SW480 (cell line): ENCODE measurements at regions not wholly inside any gene's neighbourhood (a gene's known extent, or its start where the extent isn't known, plus 50 kb on each side); places are given as distances from the start of the nearest gene placed in this dataset.
A peak's percentile ranks its signal among the peaks of the same experiment; 100 is the strongest.

Experiments used
- DNase-seq: peaks from one replicate; pipeline ENCODE4 v3.0.0-alpha.2; 2016; ENCODE audit warnings: low spot score

DNA sequence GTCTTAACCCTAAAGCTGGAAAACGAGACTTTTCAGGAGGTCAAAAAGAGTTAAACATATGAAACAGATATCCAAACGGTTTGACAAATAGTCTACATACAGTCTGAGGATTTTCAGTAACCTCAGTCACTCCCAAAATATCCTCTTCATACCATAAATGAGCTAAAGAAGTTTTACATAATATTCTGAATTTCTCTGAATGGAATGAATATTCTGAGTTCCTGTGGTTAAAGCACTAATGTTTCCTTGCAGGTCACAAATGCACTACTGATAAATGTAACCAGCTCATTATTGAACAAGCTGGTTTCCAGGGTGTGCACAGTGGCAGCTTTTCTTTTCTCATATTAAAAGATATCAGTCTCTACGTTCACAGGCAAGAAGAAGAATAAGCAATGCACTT, 137.4 kb upstream of the POU1F1 start:
- DNase-seq: no peak

- no peak for DNase-seq
These were observed 133.7 kb upstream of the POU1F1 start for GRCh38 chr3:87410110-87410509.

DNA sequence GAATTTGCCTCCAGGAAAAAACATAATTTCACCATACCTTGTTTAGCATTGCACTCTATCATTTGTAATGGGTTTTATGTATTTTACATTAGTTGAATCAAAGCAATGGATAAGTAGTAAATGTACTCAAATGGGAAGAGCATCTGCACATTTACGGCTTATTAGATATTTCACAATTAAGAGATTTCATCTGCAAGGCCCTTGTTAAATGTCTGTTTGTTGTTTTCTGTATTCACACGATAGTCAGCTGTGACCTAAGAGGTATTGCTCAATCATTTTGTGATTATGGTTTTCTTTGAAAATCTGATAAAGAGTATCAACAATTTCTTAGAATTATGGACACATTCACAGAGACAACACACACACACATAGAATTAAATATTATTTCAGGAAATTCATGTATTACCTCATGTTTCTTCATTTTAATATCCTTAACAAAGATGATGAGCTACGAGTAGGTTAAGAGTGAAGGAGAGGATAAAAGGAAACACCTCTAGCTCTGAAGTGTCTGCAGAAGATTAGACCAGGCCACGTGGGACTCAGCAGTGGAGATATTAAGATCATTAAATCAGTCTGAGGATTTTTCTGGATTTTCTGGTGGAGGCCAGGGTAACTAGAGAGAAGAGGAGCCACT, 121.9 kb upstream of the POU1F1 start:
- DNase-seq: no peak

DNA sequence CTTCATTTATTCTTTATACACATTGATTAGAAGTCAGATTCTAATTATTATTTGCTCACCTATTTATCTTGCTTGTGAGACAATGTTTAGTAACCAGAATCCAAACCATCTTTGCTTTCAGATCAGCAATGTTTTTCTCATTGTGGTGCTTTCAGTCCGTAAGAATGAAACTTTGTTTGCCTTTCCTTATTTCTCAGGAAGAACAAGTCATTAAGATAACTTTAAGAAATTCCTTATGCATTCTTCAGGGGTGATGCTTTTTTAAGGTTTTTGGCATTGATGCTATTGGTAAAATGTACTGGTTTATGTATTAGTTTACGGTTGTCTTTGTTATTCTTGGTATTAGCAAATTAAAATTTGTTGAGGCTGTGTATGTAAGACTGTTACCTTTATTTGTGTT, 120.8 kb upstream of the POU1F1 start:
- DNase-seq: no peak

DNA sequence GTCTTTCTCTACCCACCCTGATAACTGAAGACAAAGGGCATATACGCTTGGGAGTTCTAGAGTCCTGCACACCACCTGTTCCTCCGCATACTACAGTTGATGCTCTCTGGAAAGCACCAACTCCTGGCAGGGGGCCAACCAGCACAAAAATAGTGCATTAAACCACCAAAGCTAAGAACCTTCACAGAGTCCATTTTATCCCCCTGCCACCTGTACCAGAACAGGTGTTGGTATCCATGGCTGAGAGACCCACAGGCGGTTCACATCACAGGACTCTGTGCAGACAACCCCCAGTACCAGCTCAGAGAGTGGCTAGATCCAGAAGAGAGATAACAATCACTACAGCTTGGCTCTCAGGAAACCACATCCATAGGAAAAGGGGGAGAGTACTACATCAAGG, 114.4 kb upstream of the POU1F1 start:
- no peak for DNase-seq

DNA sequence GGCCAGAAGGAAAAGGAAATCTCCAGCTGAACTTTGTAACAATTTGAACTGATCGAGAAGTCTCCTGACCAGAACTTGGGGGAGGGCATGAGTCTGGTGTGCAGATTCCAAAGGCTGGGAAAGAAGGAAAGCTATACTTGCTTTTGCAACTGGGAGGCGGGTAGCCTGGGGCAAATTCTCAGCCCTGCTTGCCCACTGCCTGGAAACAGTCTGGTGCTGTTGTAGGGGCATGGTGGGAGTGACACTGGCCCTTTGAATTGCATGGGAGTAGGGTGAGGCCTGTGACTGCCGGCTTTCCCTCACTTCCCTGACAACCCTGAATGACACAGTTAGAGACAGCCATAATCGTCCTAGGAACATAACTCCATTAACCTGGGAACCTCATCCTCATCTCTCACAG, 114.0 kb upstream of the POU1F1 start:
- no peak for DNase-seq

DNA sequence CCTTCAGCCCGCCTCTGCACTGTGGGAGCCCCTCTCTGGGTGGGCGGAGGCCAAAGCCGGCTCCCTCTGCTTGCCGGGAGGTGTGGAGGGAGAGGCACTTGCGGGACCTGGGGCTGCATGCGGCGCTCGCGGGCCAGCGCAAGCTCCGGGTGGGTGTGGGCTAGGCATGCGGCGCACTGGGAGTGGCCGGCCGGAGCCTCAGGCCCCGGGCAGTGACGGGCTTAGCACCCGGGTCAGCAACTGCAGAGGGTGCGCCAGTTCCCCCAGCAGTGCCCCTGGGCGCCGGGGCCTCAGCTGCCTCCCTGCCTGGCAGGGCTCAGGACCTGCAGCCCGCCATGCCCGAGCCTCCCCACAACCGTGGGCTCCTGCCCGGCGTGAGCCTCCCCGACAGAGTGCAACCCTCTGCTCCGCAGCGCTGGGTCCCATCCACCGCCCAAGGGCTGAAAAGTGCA, 98.9 kb upstream of the POU1F1 start:
- DNase-seq: no peak

GRCh38 chr3:87370007-87370406, 93.6 kb upstream of the POU1F1 start:
- no peak for DNase-seq

- DNase-seq: no peak
These were observed 91.4 kb upstream of the POU1F1 start for GRCh38 chr3:87367736-87368135.

DNA sequence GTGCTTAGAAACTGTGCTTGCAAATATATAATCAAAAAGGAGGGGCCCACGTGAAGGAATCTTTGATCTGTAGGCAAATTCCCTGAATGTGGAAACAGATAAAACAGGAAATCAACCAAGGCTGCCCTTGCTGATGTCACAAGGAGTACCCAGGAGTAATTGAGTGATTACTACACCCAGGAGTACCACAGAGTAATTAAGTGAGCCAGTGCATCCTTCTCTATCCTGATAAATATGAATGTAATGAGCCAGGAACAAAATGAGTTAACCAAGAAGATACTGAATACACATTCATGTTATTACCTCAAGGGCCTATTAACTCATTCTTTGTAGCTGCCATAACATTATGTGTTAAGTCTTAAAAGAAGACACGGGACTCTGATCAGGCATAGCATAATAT, 87.3 kb upstream of the POU1F1 start:
- no peak for DNase-seq

GRCh38 chr3:87361956-87362355, 85.6 kb upstream of the POU1F1 start:
- DNase-seq: no peak

GRCh38 chr3:87361271-87361670, 84.9 kb upstream of the POU1F1 start:
- DNase-seq: no peak

- no peak for DNase-seq
These were observed 83.4 kb upstream of the POU1F1 start for GRCh38 chr3:87359826-87360225.

- DNase-seq: no peak
These were observed 82.6 kb upstream of the POU1F1 start for GRCh38 chr3:87359025-87359424.

- DNase-seq: no peak
These were observed 81.7 kb upstream of the POU1F1 start for GRCh38 chr3:87358066-87358465.

- DNase-seq: no peak
These were observed 78.0 kb upstream of the POU1F1 start for GRCh38 chr3:87354398-87354797.

- no peak for DNase-seq
These were observed 75.6 kb upstream of the POU1F1 start for GRCh38 chr3:87351937-87352336.

- peak; percentile 57 for DNase-seq
These were observed 74.2 kb upstream of the POU1F1 start for GRCh38 chr3:87350367-87351199.

DNA sequence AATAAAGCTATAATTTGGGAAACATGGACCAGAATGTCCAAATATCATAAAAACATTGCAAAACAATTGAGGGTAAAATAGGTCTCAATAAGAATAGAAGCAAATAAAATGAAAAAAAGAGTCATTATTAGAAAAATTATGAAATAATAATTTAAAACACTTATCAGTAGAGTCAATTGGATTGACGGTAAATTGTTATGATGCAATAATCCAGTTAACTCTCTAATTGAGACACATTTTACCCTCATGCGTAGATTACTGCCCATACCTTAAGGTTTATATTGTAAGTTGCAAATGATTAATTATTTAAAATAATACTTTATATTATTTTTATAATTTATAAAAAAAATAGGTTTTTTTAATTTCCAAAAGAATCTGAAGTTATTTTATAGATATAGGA, 73.4 kb upstream of the POU1F1 start:
- DNase-seq: no peak

- DNase-seq: peak; percentile 5
These were observed 60.4 kb upstream of the POU1F1 start for GRCh38 chr3:87336761-87337160.

- DNase-seq: no peak
These were observed 59.5 kb upstream of the POU1F1 start for GRCh38 chr3:87335931-87336330.

- DNase-seq: peak; percentile 75
These were observed 57.1 kb upstream of the POU1F1 start for GRCh38 chr3:87333393-87333892.

DNA sequence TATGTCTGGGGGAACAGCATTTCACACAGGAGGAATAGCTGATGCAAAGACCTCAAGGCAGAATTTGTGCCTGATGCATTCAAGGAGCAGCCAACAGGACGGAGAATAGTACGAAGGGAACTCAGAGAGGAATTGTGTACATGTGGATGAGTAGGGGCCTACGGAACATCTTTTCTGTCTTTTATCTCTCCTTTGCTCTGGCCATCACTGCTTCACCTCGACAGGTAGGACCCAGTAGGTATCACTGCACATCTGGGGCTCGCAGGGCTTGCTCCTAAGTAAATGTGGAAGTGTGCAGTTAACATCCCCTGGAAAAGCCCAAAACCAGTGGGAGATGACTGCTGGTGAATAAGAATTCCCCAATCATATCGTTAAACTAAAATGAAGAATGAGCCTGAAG, 56.4 kb upstream of the POU1F1 start:
- DNase-seq: no peak

DNA sequence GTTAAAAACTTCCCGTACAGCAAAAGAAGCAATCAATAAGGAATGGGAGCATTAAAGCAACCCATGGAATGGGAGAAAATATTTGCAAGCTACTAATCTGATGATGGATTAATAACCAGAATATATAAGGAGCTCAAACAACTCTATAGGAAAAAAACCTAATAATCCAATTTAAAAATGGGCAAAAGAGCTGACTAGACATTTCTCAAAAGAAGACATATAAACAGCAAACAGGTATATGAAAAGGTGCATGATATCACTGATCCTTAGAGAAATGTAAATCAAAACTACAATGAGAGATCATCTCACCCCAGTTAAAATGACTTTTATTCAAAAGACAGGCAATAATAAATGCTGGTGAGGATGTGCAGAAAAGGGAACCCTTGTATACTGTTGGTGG, 52.7 kb upstream of the POU1F1 start:
- DNase-seq: no peak
